GM12892 (cell line): ENCODE measurements at regions not wholly inside any gene's neighbourhood (a gene's known extent, or its start where the extent isn't known, plus 50 kb on each side); places are given as distances from the start of the nearest gene placed in this dataset.

Experiments
- DNase-seq: peaks from one replicate; pipeline ENCODE4 v3.0.0; 2011; ENCODE audit not compliant: insufficient read length
- FAIRE-seq: peaks from 2 replicates; lab custom pipeline; 2011; peaks lifted over from hg19 to GRCh38; lab: Jason Lieb, UNC
- POLR2A ChIP-seq: IDR thresholded peaks from 2 replicates; pipeline ENCODE4 v1.6.1; 2011; ENCODE audit warnings: low read depth, low read length, control low read depth
- POLR2AphosphoS5 ChIP-seq: IDR thresholded peaks from 2 replicates; pipeline ENCODE4 v1.6.1; 2011; ENCODE audit warnings: low read depth, low read length, control low read depth
- TAF1 ChIP-seq: IDR thresholded peaks from 2 replicates; pipeline ENCODE4 v1.6.1; 2011; ENCODE audit warnings: low read depth, mild to moderate bottlenecking, control low read depth, low read length, borderline replicate concordance

DNA sequence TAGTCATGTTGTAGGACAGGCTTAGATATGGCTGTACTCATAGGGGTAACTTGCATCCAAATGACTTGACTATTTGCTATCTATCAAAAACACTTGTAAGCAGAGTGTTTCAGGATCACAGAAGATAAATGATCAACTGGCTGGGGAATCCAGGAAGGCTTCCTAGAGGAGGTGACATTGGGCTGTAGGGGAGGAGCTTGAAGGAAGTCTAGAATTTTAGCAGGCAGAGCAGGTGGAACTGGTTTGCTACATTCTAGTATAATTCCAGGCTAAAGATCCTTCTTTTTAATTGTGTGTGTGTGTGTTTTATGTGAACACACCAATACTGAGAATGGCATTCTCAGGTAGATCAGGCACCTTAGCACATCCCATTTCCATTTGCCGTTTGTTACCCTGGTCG is 380.3 kb downstream of the MCTP2 start:
- TF ChIP-seq POLR2AphosphoS5 (no peak), POLR2A (no peak), TAF1 (no peak)
- no peak for DNase-seq
- no peak for FAIRE-seq

- DNase-seq (no peak), FAIRE-seq (no peak)
- TF ChIP-seq POLR2A (no peak), TAF1 (no peak), POLR2AphosphoS5 (no peak)
Measured at GRCh38 chr15:94615688-94616087, 384.3 kb downstream of the MCTP2 start.

- no peak for FAIRE-seq
- no peak for TF ChIP-seq TAF1
Measured at GRCh38 chr15:94620632-94621031, 389.3 kb downstream of the MCTP2 start.

GRCh38 chr15:94621736-94622135 is 390.4 kb downstream of the MCTP2 start:
- no peak for TF ChIP-seq POLR2A
- no peak for TF ChIP-seq POLR2AphosphoS5
- TF ChIP-seq TAF1 = no peak
- DNase-seq = no peak
- FAIRE-seq = no peak

More at GRCh38 chr15:94620632-94621031, 389.3 kb downstream of the MCTP2 start:
- no peak for DNase-seq

DNA sequence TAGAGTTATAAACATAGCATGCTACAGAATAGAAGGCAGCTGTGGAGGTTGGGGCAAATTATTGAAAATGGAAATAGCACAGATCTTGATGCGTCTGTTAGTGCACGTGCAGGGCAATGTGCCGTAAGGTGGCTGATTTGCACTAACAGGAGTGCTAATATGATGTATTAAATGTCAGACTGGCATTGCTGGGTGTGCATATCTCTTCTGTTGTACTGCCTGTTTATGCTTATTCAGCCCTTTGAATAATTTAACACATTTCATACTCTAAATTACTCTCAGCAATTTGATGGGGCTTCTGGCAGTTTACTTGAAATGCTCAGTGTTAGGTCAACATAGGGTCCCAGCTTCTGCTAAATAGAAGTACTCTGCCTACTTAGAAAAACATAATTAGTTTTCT is 395.6 kb downstream of the MCTP2 start:
- FAIRE-seq (no peak), DNase-seq (no peak)
- no peak for TF ChIP-seq POLR2A
- no peak for TF ChIP-seq TAF1
- TF ChIP-seq POLR2AphosphoS5 = no peak

DNA sequence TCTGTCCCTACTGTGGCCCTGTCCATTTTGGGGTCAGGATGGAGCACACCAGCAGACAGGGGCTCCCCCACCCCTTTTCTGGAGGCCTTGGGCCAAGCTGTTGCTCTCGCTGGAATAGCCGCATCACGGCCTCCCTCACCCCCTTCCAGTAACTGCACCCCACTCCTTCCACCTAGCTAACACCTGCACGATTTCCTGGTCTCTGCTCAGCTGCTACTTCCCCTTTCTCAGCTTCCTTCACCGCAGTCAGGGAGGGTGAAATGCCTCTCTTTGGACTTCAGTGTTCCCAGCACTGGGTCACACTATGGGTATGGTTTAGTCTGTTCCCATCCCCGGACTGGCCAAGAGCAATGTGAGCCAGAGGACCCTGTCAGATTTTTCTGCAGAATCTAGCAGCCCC is 400.2 kb downstream of the MCTP2 start:
- DNase-seq (no peak), FAIRE-seq (no peak)
- no peak for TF ChIP-seq POLR2A
- TF ChIP-seq TAF1 = no peak
- no peak for TF ChIP-seq POLR2AphosphoS5

- no peak for FAIRE-seq
- TF ChIP-seq POLR2AphosphoS5 (no peak), TAF1 (no peak), POLR2A (no peak)
- DNase-seq = no peak
Measured at GRCh38 chr15:94638183-94638582, 406.8 kb downstream of the MCTP2 start.

DNA sequence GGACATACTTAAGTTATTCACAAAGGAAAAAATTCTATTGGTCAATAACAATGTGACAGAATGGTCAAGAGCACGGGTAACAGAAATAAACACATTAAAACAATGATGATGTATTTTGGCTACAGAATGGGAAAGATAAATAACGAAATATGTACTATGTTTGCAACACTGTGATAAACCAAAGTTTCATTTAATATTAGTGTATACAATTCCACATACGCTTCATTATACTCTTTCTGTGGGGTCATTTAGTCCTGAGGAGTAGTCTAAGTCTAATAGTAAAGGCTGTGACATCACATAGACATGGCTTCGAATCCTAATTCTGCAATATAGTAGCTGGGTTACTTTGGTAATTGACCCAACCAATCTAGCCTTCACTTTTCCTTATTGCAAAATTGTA is 408.3 kb downstream of the MCTP2 start:
- FAIRE-seq (no peak), DNase-seq (no peak)
- no peak for TF ChIP-seq POLR2AphosphoS5
- TF ChIP-seq TAF1 = no peak
- TF ChIP-seq POLR2A = no peak

DNA sequence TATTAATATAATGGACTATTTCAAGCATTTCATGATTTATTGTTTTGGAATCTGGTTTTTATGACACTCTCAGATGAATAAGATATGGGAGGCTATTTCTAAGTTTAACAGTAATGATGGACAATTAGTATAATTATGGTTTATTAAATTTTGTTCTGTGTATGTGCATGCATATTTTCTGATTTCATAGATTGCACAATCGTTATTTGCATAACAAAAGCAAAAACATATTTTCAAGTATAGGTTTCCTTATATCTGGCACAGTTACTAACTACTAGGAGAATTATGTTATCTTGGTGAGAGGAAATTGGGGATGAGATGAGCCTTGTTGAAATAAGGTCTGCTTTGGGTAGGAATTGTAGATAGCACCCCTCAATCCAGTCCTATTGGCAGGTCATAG is 413.1 kb downstream of the MCTP2 start:
- TF ChIP-seq POLR2AphosphoS5 (no peak), TAF1 (no peak), POLR2A (no peak)
- DNase-seq (no peak), FAIRE-seq (no peak)

- TF ChIP-seq POLR2A (no peak), TAF1 (no peak), POLR2AphosphoS5 (no peak)
- DNase-seq (no peak), FAIRE-seq (no peak)
Measured at GRCh38 chr15:94653071-94653470, 421.7 kb downstream of the MCTP2 start.

DNA sequence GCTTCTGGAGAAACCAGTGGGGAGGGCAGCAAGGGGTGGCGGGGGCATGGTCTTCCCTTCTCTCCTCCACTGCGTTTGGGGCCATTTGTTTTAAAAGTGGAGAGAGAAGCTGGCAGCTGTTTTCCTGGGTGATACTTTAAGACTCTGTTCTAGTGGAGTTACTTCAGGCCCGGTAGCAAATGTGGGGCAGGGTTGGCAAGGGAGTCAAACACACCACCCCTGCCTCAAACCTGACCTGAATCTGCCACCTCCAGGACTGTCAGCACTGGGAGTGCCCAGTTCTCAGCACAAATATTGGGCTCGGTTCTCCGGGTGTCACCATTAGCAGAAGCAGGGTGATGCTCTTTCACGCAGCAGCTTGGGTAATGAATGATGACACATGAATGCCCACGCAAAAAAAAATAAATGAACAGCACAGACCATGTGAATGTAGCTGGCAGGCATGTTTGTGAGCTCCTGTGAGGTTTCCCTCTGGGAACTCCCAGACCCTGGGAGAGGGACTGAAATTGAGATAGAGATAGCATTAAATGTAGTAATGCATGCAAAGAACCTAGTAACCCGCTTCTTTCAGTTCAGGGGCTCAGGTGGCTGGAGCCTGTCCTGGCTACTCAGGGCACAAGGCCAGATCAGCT is 424.0 kb downstream of the MCTP2 start:
- DNase-seq = no peak
- TF ChIP-seq POLR2AphosphoS5 (no peak), TAF1 (no peak), POLR2A (no peak)
- FAIRE-seq = no peak

- TF ChIP-seq TAF1 (no peak), POLR2A (no peak), POLR2AphosphoS5 (no peak)
- no peak for FAIRE-seq
- DNase-seq = no peak
Measured at GRCh38 chr15:94665676-94666441, 434.5 kb downstream of the MCTP2 start.
